ENCODE measurements at regions not wholly inside any gene's neighbourhood (a gene's known extent, or its start where the extent isn't known, plus 50 kb on each side); places are given as distances from the start of the nearest gene placed in this dataset.

DNA sequence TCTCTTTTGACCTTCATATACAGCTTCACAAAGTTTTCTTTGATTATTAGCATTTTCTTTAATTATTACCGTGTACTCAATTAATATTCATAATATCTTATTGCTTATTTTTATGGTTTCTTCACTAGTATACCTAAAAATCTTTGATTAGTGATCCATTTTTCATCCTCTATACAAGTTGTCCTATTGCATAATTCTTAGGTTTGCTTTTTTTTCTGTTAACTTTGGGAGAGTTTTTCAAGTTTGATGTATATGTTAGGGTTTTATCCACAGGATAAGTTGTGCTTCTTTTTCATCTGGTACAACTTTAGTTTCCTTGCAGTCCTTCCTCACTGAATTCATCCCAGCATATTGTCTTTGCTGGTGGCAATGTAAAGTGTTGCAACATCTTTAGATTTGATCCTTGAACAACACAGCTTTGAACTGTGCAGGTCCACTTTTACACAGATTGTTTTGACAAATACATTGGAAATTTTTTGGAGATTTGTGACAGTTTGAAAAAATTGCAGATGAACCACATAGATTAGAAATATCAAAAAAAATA is 88.6 kb upstream of the NAV3 start:
- TF ChIP-seq, protein P1, sequence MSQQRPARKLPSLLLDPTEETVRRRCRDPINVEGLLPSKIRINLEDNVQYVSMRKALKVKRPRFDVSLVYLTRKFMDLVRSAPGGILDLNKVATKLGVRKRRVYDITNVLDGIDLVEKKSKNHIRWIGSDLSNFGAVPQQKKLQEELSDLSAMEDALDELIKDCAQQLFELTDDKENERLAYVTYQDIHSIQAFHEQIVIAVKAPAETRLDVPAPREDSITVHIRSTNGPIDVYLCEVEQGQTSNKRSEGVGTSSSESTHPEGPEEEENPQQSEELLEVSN (IDR thresholded peaks at IDR 0.05; ENCODE audit: borderline replicate concordance in 1 of 2, extremely low read depth in 1 of 2, insufficient read depth in 1 of 2, insufficient read length in 1 of 2, low read depth in 1 of 2, low read length in 1 of 2, poor library complexity in 1 of 2, severe bottlenecking in 1 of 2), result no peak
- TF ChIP-seq, protein P2, sequence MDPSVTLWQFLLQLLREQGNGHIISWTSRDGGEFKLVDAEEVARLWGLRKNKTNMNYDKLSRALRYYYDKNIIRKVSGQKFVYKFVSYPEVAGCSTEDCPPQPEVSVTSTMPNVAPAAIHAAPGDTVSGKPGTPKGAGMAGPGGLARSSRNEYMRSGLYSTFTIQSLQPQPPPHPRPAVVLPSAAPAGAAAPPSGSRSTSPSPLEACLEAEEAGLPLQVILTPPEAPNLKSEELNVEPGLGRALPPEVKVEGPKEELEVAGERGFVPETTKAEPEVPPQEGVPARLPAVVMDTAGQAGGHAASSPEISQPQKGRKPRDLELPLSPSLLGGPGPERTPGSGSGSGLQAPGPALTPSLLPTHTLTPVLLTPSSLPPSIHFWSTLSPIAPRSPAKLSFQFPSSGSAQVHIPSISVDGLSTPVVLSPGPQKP (CRISPR knock-in tag; IDR thresholded peaks at IDR 0.05), result no peak
- TF ChIP-seq SMARCC2 (IDR thresholded peaks at IDR 0.05; ENCODE audit: low read depth) (no peak), EZH2 (IDR thresholded peaks at IDR 0.05; ENCODE audit: borderline replicate concordance, low read depth, low read length) (no peak)
- TF ChIP-seq, protein P3, sequence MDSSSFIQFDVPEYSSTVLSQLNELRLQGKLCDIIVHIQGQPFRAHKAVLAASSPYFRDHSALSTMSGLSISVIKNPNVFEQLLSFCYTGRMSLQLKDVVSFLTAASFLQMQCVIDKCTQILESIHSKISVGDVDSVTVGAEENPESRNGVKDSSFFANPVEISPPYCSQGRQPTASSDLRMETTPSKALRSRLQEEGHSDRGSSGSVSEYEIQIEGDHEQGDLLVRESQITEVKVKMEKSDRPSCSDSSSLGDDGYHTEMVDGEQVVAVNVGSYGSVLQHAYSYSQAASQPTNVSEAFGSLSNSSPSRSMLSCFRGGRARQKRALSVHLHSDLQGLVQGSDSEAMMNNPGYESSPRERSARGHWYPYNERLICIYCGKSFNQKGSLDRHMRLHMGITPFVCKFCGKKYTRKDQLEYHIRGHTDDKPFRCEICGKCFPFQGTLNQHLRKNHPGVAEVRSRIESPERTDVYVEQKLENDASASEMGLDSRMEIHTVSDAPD (CRISPR knock-in tag; IDR thresholded peaks at IDR 0.05), result no peak
